Activated naive CD8-positive, alpha-beta T cell (primary cell): ENCODE measurements at regions not wholly inside any gene's neighbourhood (a gene's known extent, or its start where the extent isn't known, plus 50 kb on each side); places are given as distances from the start of the nearest gene placed in this dataset.

Experiments
- H3K27ac Mint-ChIP-seq: one replicate; pipeline ENCODE4 v1.8.0; 2021; ENCODE audit warnings: mixed read lengths
- H3K27me3 Mint-ChIP-seq: one replicate; pipeline ENCODE4 v1.8.0; 2021; ENCODE audit warnings: mixed read lengths
- H3K36me3 Mint-ChIP-seq: one replicate; pipeline ENCODE4 v1.8.0; 2021; ENCODE audit warnings: mixed read lengths
- H3K4me1 Mint-ChIP-seq: one replicate; pipeline ENCODE4 v1.8.0; 2021; ENCODE audit warnings: low read depth, mixed read lengths
- H3K4me3 Mint-ChIP-seq: one replicate; pipeline ENCODE4 v1.8.0; 2021; ENCODE audit warnings: mild to moderate bottlenecking, mixed read lengths
- H3K9me3 Mint-ChIP-seq: one replicate; pipeline ENCODE4 v1.8.0; 2021; ENCODE audit warnings: low read depth, mixed read lengths

GRCh38 chr6:63517221-63517620 lies 55.1 kb upstream of the LOC128125822 start:
- Mint-ChIP-seq H3K36me3 (no peaks in the 10 kb centered on the region), H3K27ac (no peak overlapping the region), H3K9me3 (no peaks in the 10 kb centered on the region), H3K4me1 (no peaks in the 10 kb centered on the region), H3K27me3 (peaks cover 2% of the 10 kb centered on the region), H3K4me3 (no peak overlapping the region)

GRCh38 chr6:63521475-63522210 lies 50.6 kb upstream of the LOC128125822 start:
- H3K4me1 Mint-ChIP-seq = no peaks in the 10 kb centered on the region
- H3K27ac Mint-ChIP-seq = no peak overlapping the region
- H3K4me3 Mint-ChIP-seq = no peak overlapping the region
- no peaks in the 10 kb centered on the region for H3K9me3 Mint-ChIP-seq
- H3K36me3 Mint-ChIP-seq = no peaks in the 10 kb centered on the region
- peaks cover 2% of the 10 kb centered on the region for H3K27me3 Mint-ChIP-seq
